NT2/D1 (cell line): ENCODE measurements at regions not wholly inside any gene's neighbourhood (a gene's known extent, or its start where the extent isn't known, plus 50 kb on each side); places are given as distances from the start of the nearest gene placed in this dataset.
"Not testable (repeated sequence)": the region's sequence is repeated elsewhere in the genome, so short reads cannot be mapped to it uniquely, and the experiment has no call there.

Source experiments
- DNase-seq: peaks from one replicate; pipeline ENCODE4 v3.0.0-alpha.2; 2011; ENCODE audit warnings: low read depth, low spot score
- H3K27me3 ChIP-seq: 2 replicates; pipeline ENCODE4 v1.6.0; 2011; ENCODE audit warnings: mild to moderate bottlenecking; ENCODE audit not compliant: insufficient read length, insufficient read depth
- H3K36me3 ChIP-seq: 2 replicates; pipeline ENCODE4 v1.6.1; 2011; ENCODE audit warnings: mild to moderate bottlenecking, low read length, mixed read lengths; ENCODE audit not compliant: insufficient read depth, insufficient read length
- H3K4me1 ChIP-seq: 2 replicates; pipeline ENCODE4 v1.5.1; 2011; ENCODE audit not compliant: insufficient read depth, insufficient read length
- H3K4me3 ChIP-seq: 2 replicates; pipeline ENCODE4 v1.5.1; 2011; ENCODE audit warnings: low read depth; ENCODE audit not compliant: insufficient read length
- H3K9ac ChIP-seq: 2 replicates; pipeline ENCODE4 v1.6.0; 2011; ENCODE audit warnings: low read depth; ENCODE audit not compliant: insufficient read length
- H3K9me3 ChIP-seq: 2 replicates; pipeline ENCODE4 v1.5.1; 2011; ENCODE audit warnings: mild to moderate bottlenecking, low read length; ENCODE audit not compliant: insufficient read depth
- SUZ12 ChIP-seq: IDR thresholded peaks from 2 replicates; pipeline ENCODE4 v1.6.1; 2011; ENCODE audit not compliant: insufficient read length, insufficient read depth; ENCODE audit errors: extremely low read depth
- YY1 ChIP-seq: IDR thresholded peaks from 2 replicates; pipeline ENCODE4 v1.6.1; 2011; ENCODE audit not compliant: insufficient read length, insufficient read depth
- ZNF274 ChIP-seq: IDR thresholded peaks from 2 replicates; pipeline ENCODE4 v1.6.1; 2011; ENCODE audit warnings: mild to moderate bottlenecking, low read depth, low read length

DNA sequence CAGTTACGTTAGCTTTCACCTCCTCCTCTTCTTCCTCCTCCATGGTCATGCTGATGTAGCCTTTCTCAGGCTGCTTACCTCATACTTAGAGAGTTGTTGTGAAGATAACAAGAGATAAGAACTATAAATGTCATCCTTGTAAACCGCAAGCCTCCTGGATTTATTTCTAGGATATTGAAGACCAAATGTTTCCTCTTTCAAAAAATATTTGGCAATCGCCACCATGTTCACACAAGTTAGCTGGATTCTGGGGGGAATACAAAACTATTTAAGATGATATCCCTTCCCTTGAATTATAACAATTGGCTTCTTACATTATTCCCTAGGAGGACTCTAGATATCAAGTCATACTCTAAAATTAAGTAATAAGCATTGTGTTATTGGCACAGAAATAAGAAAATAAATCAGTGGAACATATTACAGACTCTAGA is 99.8 kb upstream of the PLEKHG1 start:
- DNase-seq: no peak
- Histone ChIP-seq H3K9me3 (peaks cover 4% of the 10 kb centered on the region; the same call in 1 of the 2 replicates), H3K9ac (no peak overlapping the region), H3K27me3 (no peaks in the 10 kb centered on the region), H3K4me1 (no peaks in the 10 kb centered on the region), H3K4me3 (no peak overlapping the region), H3K36me3 (no peaks in the 10 kb centered on the region)
- no peak for TF ChIP-seq SUZ12

DNA sequence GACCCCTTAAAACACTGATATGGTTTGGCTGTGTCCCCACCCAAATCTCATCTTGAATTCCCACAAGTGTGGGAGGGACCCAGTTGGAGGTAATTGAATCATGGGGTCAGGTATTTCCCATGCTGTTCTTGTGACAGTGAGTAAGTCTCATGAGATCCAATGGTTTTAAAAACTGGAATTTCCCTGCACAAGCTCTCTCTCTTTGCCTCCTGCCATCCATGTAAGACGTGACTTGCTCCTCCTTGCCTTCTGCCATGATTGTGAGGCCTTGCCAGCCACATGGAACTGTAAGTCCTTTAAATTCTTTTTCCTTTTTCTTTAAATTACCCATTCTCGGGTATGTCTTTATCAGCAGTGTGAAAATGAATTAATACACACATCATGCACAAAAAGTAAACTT is 99.1 kb upstream of the PLEKHG1 start:
- H3K4me3 ChIP-seq, H3K9ac ChIP-seq, H3K9me3 ChIP-seq, H3K27me3 ChIP-seq, DNase-seq, H3K4me1 ChIP-seq, H3K36me3 ChIP-seq: not testable (repeated sequence)

DNA sequence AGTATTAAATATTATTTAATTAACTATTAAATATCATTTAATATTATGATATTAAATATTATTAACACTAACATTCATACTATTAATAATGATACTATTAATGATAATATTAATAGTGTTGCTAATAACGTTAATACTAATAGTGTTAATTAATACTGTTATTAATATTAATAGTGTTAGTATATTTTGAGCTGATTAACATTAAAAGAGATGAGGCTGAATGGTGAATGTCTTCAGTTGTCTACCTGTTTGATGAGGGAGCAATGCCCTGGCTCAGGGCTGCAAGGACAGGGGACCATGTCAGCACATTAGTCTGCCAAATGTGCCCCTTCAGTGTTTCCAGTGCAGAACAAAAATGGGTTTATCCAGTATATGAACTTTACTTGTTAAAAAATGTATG is 96.6 kb upstream of the PLEKHG1 start:
- H3K36me3 ChIP-seq: no peaks in the 10 kb centered on the region
- TF ChIP-seq YY1 (no peak), ZNF274 (no peak), SUZ12 (no peak)

DNA sequence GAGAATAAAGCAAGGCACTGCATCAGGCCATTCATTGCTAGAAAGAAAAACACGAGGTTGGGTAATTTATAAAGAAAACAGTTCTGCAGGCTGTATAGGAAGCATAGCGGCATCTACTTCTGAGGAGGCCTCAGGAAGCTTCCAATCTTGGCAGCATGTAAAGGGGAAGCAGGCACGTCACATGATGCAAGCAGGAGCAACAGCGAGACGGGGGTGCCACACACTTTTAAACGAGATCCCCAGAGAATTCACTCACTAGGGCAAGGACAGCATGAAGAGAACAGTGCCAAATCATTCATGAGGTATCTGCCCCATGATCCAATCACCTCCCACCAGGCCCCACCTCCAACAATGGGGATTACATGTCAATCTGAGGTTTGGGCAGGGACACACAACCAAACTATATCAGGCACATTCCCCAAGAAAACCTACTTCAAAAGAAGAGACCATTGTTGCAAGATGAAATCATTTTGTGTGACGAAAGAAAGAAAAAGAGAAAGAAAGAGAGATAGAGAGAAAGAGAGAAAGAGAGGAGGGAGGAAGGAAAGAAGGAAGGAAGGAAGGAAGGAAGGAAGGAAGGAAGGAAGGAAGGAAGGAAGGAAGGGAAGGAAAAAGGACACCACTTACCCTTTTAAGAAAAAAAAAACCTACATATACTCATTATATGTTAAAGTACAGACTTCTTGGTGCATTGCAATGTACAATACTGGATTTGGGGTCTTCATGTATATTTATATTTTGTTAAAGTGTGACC is 95.9 kb upstream of the PLEKHG1 start:
- Histone ChIP-seq H3K4me3 (no peak overlapping the region), H3K36me3 (no peaks in the 10 kb centered on the region), H3K27me3 (no peaks in the 10 kb centered on the region), H3K9ac (no peak overlapping the region), H3K4me1 (no peaks in the 10 kb centered on the region), H3K9me3 (peaks cover 4% of the 10 kb centered on the region; the same call in 1 of the 2 replicates)
- no peak for DNase-seq
- TF ChIP-seq SUZ12 (no peak), YY1 (no peak), ZNF274 (no peak)

More for the DNA sequence above, 96.6 kb upstream of the PLEKHG1 start:
- Histone ChIP-seq H3K9ac (no peak overlapping the region), H3K4me3 (no peak overlapping the region), H3K4me1 (no peaks in the 10 kb centered on the region), H3K27me3 (no peaks in the 10 kb centered on the region), H3K9me3 (peaks cover 4% of the 10 kb centered on the region; the same call in 1 of the 2 replicates)
- DNase-seq: no peak

DNA sequence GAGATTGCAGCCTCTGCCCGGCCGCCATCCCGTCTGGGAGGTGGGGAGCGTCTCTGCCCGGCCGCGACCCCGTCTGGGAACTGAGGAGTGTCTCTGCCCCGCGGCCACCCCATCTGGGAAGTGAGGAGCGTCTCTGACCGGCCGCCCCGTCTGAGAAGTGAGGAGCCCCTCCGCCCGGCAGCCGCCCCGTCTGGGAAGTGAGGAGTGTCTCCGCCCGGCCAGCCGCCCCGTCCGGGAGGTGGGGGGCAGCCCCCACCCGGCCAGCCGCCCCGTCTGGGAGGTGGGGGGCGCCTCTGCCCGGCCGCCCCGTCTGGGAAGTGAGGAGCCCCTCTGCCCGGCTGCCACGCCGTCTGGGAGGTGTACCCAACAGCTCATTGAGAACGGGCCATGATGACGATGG is 92.3 kb upstream of the PLEKHG1 start:
- H3K4me3 ChIP-seq, H3K36me3 ChIP-seq, DNase-seq, H3K27me3 ChIP-seq, H3K9me3 ChIP-seq, H3K4me1 ChIP-seq, H3K9ac ChIP-seq: not testable (repeated sequence)

DNA sequence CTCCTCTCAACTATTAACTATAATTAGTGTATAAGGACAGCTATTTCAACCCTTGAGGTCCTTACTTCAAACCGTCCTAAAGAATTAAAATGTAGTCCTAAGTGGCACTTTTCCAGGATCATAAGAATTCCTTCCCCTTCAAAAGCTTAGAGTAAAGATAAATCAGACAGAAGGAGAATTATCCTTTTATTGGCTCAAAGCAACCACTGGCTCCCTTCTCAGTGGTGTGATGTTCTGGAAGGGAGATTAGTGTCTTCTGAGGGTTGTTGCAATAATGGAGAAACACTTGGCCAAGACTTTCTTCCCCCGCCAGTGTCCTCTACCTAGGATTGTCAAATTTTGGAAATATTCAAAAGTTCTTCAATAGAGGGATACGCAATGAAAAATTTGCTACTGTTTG is 89.1 kb upstream of the PLEKHG1 start:
- Histone ChIP-seq H3K9me3 (no peaks in the 10 kb centered on the region), H3K36me3 (no peaks in the 10 kb centered on the region), H3K4me1 (no peaks in the 10 kb centered on the region), H3K9ac (no peak overlapping the region), H3K4me3 (no peak overlapping the region), H3K27me3 (no peaks in the 10 kb centered on the region)
- no peak for DNase-seq
- TF ChIP-seq ZNF274: no peak
- TF ChIP-seq SUZ12: no peak
- TF ChIP-seq YY1: no peak

DNA sequence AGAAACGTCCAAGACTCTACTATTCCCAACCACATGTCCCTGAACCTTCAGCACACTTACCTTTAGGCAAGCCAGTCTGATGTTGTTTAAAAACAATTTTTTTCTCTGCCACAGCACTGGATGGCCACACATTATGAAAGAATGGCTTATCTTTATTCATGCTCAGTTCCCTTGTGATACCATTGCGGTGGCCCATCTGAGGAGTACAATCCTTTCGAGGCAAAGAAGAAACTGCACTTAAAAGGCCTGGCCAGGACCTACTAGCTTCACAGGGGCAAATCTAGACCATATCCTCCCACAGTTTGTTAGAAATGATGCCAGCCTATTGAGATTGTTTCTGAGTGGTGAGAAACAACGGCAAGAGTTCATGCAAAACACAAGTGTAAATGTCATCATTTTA is 88.4 kb upstream of the PLEKHG1 start:
- DNase-seq: no peak
- no peak for TF ChIP-seq SUZ12
- TF ChIP-seq ZNF274: no peak
- TF ChIP-seq YY1: no peak
- H3K9ac ChIP-seq: no peak overlapping the region
- no peaks in the 10 kb centered on the region for H3K36me3 ChIP-seq
- no peaks in the 10 kb centered on the region for H3K9me3 ChIP-seq
- no peaks in the 10 kb centered on the region for H3K27me3 ChIP-seq
- no peaks in the 10 kb centered on the region for H3K4me1 ChIP-seq
- H3K4me3 ChIP-seq: no peak overlapping the region
